Endothelial cell of umbilical vein (primary cell): ENCODE measurements at regions not wholly inside any gene's neighbourhood (a gene's known extent, or its start where the extent isn't known, plus 50 kb on each side); places are given as distances from the start of the nearest gene placed in this dataset.

ENCODE experiments used
- BruUV-seq: library from RNA; stranded (reverse); fragments of 400-500 nt; replicated peaks from 2 replicates; lab custom pipeline; 2021; lab: Mats Ljungman, UMichigan
- CTCF ChIA-PET: fragments of 300-600, 350-600 bp; sonication (Branson Sonifier 250); formaldehyde crosslinking; loops from one replicate; lab custom pipeline; 2021; ENCODE audit warnings: antibody characterized with exemption, inconsistent platforms; lab: Charles Lee
- POLR2A ChIA-PET: fragments of 300-600, 350-600 bp; sonication (Branson Sonifier 250); formaldehyde crosslinking; loops from one replicate; lab custom pipeline; 2021; ENCODE audit warnings: antibody characterized with exemption, inconsistent platforms; lab: Charles Lee
- DNase-seq: peaks from one replicate; pipeline ENCODE4 v3.0.0-alpha.2; 2011; ENCODE audit warnings: low read depth, low spot score
- FAIRE-seq: peaks from 2 replicates; lab custom pipeline; 2011; peaks lifted over from hg19 to GRCh38; lab: Jason Lieb, UNC
- H2AFZ ChIP-seq: 2 replicates; pipeline ENCODE4 v1.6.0; 2012; ENCODE audit warnings: low read depth, low read length, control low read depth, inconsistent platforms
- H3K27ac ChIP-seq: 2 replicates; pipeline ENCODE4 v1.5.1; 2011; ENCODE audit warnings: low read depth, mild to moderate bottlenecking, control low read depth, low read length, moderate library complexity; ENCODE audit not compliant: insufficient read depth
- H3K27me3 ChIP-seq, 2 experiments: 2 replicates each; pipeline versions ENCODE4 v1.6.0 to v1.6.1; 2011; ENCODE audit warnings: low read length in 2 of 2, mixed read lengths in 1 of 2; ENCODE audit not compliant: control insufficient read depth in 2 of 2, insufficient read depth in 2 of 2
- H3K36me3 ChIP-seq, 2 experiments: 2 replicates in 1 of 2; 3 replicates in 1 of 2; pipeline ENCODE4 v1.5.1; 2011; ENCODE audit warnings: low read length in 2 of 2, mild to moderate bottlenecking in 1 of 2, moderate library complexity in 1 of 2; ENCODE audit not compliant: control insufficient read depth in 2 of 2, insufficient read depth in 2 of 2; ENCODE audit errors: extremely low read depth in 1 of 2
- H3K4me1 ChIP-seq: 3 replicates; pipeline ENCODE4 v1.5.1; 2011; ENCODE audit warnings: mild to moderate bottlenecking, low read length; ENCODE audit not compliant: control insufficient read depth, insufficient read depth; ENCODE audit errors: extremely low read depth
- H3K4me2 ChIP-seq: 2 replicates; pipeline ENCODE4 v1.6.1; 2011; ENCODE audit warnings: low read length, control low read depth, mixed read lengths; ENCODE audit not compliant: insufficient read depth
- H3K4me3 ChIP-seq, 3 experiments: fragments of 200-600 bp in 1 of 3; sonication (generic), shearing (Covaris generic) in 1 of 3; replicated peaks in 1 of 3; 2 replicates each; pipeline ENCODE4 v1.5.1; 2011 to 2016; ENCODE audit warnings: control low read depth in 3 of 3, low read length in 3 of 3, mild to moderate bottlenecking in 2 of 3, inconsistent platforms in 1 of 3, low read depth in 1 of 3, moderate library complexity in 1 of 3; ENCODE audit not compliant: insufficient read depth in 1 of 3
- H3K79me2 ChIP-seq: 2 replicates; pipeline ENCODE4 v1.6.0; 2012; ENCODE audit warnings: low read length, inconsistent platforms; ENCODE audit not compliant: control insufficient read depth, insufficient read depth
- H3K9ac ChIP-seq: replicated peaks from 2 replicates; pipeline ENCODE3; 2011; ENCODE audit warnings: low read length, control low read depth; ENCODE audit not compliant: insufficient read depth; ENCODE audit errors: extremely low read depth
- H3K9me1 ChIP-seq: replicated peaks from 3 replicates; pipeline ENCODE4 v1.6.0; 2011; ENCODE audit warnings: mild to moderate bottlenecking, low read length; ENCODE audit not compliant: control insufficient read depth, insufficient read depth; ENCODE audit errors: extremely low read depth
- H3K9me3 ChIP-seq: replicated peaks from 2 replicates; pipeline ENCODE4 v1.5.1; 2012; ENCODE audit warnings: low read length, inconsistent platforms; ENCODE audit not compliant: control insufficient read depth, insufficient read depth
- H4K20me1 ChIP-seq: replicated peaks from 2 replicates; pipeline ENCODE3; 2011; ENCODE audit warnings: mild to moderate bottlenecking, low read length; ENCODE audit not compliant: control insufficient read depth, insufficient read depth; ENCODE audit errors: extremely low read depth
- EZH2 ChIP-seq: IDR thresholded peaks from 2 replicates; pipeline ENCODE4 v1.6.1; 2012; ENCODE audit warnings: borderline replicate concordance, low read depth, mild to moderate bottlenecking, moderate library complexity, low read length, inconsistent platforms; ENCODE audit not compliant: severe bottlenecking
- FOS ChIP-seq: IDR thresholded peaks from 2 replicates; pipeline ENCODE4 v1.6.1; 2011; ENCODE audit warnings: mild to moderate bottlenecking, low read length, moderate library complexity, borderline replicate concordance; ENCODE audit not compliant: insufficient read depth
- GATA2 ChIP-seq: IDR thresholded peaks from 2 replicates; pipeline ENCODE4 v1.7.0; 2011; ENCODE audit warnings: low read depth, mild to moderate bottlenecking, moderate library complexity, mixed read lengths, low read length; ENCODE audit not compliant: insufficient read length, insufficient read depth
- JUN ChIP-seq: IDR thresholded peaks from 2 replicates; pipeline ENCODE4 v1.6.1; 2011; ENCODE audit warnings: borderline replicate concordance, low read depth; ENCODE audit not compliant: insufficient read length, insufficient read depth
- MYC ChIP-seq: IDR thresholded peaks from one replicate; pipeline ENCODE4 v1.6.1; 2011; ENCODE audit warnings: mild to moderate bottlenecking, low read depth, low read length
- POLR2A ChIP-seq: IDR thresholded peaks from 2 replicates; pipeline ENCODE4 v1.6.1; 2012; ENCODE audit warnings: low read depth, mild to moderate bottlenecking, control low read depth, low read length
- POLR2AphosphoS5 ChIP-seq: IDR thresholded peaks from 2 replicates; pipeline ENCODE4 v1.6.1; 2012; ENCODE audit warnings: low read depth, mild to moderate bottlenecking, control low read depth, low read length, moderate library complexity; ENCODE audit not compliant: insufficient read depth
- dilution Hi-C: fragments of 300-500 bp; cut with MboI; formaldehyde crosslinking; loops from one replicate; pipeline ENCODE4 v1.15.0; 2019; ENCODE audit warnings: low sequenced_read_pairs; ENCODE audit not compliant: extremely low pct_ligation_motif_present
- intact Hi-C: fragments of 100-400 bp; cut with micrococcal nuclease; formaldehyde crosslinking; loops from one replicate; pipeline ENCODE4 v1.10.0; 2022
- TF ChIP-seq, protein P1 (sequence below): IDR thresholded peaks from 2 replicates; pipeline ENCODE4 v1.6.1; 2011; ENCODE audit not compliant: insufficient read depth, insufficient read length
- TF ChIP-seq, protein P2 (sequence below), 2 donors: IDR thresholded peaks; 1 replicate in 1 of 2; 2 replicates in 1 of 2; pipeline ENCODE4 v1.5.1; 2011; ENCODE audit warnings: low read length in 2 of 2, mild to moderate bottlenecking in 2 of 2, moderate library complexity in 2 of 2, control low read depth in 1 of 2, inconsistent platforms in 1 of 2, low read depth in 1 of 2; ENCODE audit not compliant: insufficient read depth in 1 of 2; ENCODE audit errors: extremely low read depth in 1 of 2

DNA sequence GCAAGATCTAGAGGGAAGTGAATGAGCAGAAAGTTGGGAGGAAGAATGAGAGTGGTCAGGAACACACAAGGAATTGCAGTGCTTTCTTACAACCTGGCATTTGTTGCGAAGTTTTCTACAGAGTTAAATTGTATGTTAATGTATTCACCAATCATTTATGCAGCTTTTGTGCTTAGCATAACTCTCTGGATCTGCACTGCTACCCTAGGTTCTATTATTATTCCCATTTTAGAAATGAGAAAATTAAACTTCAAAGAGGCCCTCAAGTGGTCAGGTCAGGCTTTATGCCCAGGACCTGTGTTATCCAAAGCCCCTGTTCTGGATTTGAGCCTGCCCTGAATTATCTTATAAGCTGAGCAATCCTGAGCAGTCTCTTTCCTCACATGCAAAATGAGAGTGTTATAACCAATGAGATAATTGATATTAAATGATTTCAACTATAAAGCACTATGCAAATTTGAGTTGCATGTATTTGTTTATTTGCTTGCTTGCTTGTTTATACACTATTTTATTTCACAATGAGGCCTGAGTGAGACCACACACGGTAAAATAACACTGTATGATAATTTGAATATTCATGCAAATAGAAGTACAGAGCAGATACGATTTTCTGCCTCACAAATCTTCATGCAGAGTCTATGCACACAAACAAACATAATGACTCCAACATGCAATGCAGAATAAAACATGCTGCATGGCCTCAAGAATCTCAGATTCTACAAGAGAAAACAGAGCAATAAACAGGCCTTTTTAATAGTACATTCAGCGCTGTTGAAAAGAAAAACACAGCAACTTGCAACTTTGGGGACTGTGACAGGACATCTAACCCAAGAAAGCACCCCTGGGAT, 323.0 kb downstream of the PLPP3 start:
- intact Hi-C loops = no loop called here

More for the DNA sequence above, 323.0 kb downstream of the PLPP3 start:
- no TSS peak for BruUV-seq
- no peak overlapping the region for H3K9ac ChIP-seq
- dilution Hi-C loops = no loop called here
- no peaks in the 10 kb centered on the region for H3K9me3 ChIP-seq
- H4K20me1 ChIP-seq = no peaks in the 10 kb centered on the region
- H3K27ac ChIP-seq = no peak overlapping the region
- no peak overlapping the region for H3K4me2 ChIP-seq
- H3K9me1 ChIP-seq = no peaks in the 10 kb centered on the region
- H3K4me3 ChIP-seq = no peak overlapping the region
- H3K79me2 ChIP-seq = no peaks in the 10 kb centered on the region
- ChIA-PET CTCF (no interaction called here), POLR2A (no interaction called here)
- H3K4me1 ChIP-seq = no peaks in the 10 kb centered on the region
- no peaks in the 10 kb centered on the region for H3K36me3 ChIP-seq
- no peak overlapping the region for H2AFZ ChIP-seq
- no peak for DNase-seq
- FAIRE-seq = no peak
- TF ChIP-seq POLR2AphosphoS5 = no peak
- TF ChIP-seq GATA2 = no peak
- TF ChIP-seq JUN = no peak
- TF ChIP-seq POLR2A = no peak
- no peak for TF ChIP-seq MYC
- no peak for TF ChIP-seq FOS
- TF ChIP-seq, protein P1, sequence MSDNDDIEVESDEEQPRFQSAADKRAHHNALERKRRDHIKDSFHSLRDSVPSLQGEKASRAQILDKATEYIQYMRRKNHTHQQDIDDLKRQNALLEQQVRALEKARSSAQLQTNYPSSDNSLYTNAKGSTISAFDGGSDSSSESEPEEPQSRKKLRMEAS = no peak
- TF ChIP-seq EZH2 = no peak
- TF ChIP-seq, protein P2, sequence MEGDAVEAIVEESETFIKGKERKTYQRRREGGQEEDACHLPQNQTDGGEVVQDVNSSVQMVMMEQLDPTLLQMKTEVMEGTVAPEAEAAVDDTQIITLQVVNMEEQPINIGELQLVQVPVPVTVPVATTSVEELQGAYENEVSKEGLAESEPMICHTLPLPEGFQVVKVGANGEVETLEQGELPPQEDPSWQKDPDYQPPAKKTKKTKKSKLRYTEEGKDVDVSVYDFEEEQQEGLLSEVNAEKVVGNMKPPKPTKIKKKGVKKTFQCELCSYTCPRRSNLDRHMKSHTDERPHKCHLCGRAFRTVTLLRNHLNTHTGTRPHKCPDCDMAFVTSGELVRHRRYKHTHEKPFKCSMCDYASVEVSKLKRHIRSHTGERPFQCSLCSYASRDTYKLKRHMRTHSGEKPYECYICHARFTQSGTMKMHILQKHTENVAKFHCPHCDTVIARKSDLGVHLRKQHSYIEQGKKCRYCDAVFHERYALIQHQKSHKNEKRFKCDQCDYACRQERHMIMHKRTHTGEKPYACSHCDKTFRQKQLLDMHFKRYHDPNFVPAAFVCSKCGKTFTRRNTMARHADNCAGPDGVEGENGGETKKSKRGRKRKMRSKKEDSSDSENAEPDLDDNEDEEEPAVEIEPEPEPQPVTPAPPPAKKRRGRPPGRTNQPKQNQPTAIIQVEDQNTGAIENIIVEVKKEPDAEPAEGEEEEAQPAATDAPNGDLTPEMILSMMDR (IDR thresholded peaks at IDR 0.05; ENCODE audit: extremely low read depth in 1 of 2, insufficient read depth in 1 of 2, low read depth in 1 of 2, low read length in 2 of 2) = no peak
- H3K27me3 ChIP-seq = no peaks in the 10 kb centered on the region
